OCI-LY1 (cell line): ENCODE measurements at regions not wholly inside any gene's neighbourhood (a gene's known extent, or its start where the extent isn't known, plus 50 kb on each side); places are given as distances from the start of the nearest gene placed in this dataset.

Experiments
- H2AFZ ChIP-seq: fragments of 200-600 bp; sonication (generic), shearing (Covaris generic); 2 replicates; pipeline ENCODE4 v1.6.0; 2014; ENCODE audit warnings: antibody characterized with exemption, mild to moderate bottlenecking, low read length
- H3F3A ChIP-seq: fragments of 200-600 bp; sonication (generic), shearing (Covaris generic); 2 replicates; pipeline ENCODE4 v1.6.0; 2014; ENCODE audit warnings: mild to moderate bottlenecking, antibody characterized with exemption, low read length, moderate library complexity; ENCODE audit not compliant: insufficient read depth
- H3K27ac ChIP-seq: fragments of 200-600 bp; sonication (generic); 2 replicates; pipeline ENCODE4 v1.5.1; 2014; ENCODE audit warnings: low read length, mixed run types, mild to moderate bottlenecking, low read depth; ENCODE audit not compliant: poor library complexity, severe bottlenecking
- H3K27me3 ChIP-seq: fragments of 200-600 bp; sonication (generic); 2 replicates; pipeline ENCODE4 v1.6.0; 2014; ENCODE audit warnings: antibody characterized with exemption, mild to moderate bottlenecking, low read length, moderate library complexity; ENCODE audit not compliant: insufficient read depth
- H3K36me3 ChIP-seq: fragments of 200-600 bp; sonication (generic); 2 replicates; pipeline ENCODE4 v1.6.1; 2014; ENCODE audit warnings: mild to moderate bottlenecking, antibody characterized with exemption, low read length, moderate library complexity, mixed read lengths; ENCODE audit not compliant: insufficient read depth
- H3K4me1 ChIP-seq: fragments of 200-600 bp; sonication (generic); 2 replicates; pipeline ENCODE4 v1.5.1; 2014; ENCODE audit warnings: mild to moderate bottlenecking, low read length, moderate library complexity; ENCODE audit not compliant: insufficient read depth, severe bottlenecking
- H3K4me2 ChIP-seq: fragments of 200-600 bp; sonication (generic), shearing (Covaris generic); 2 replicates; pipeline ENCODE4 v1.6.1; 2014; ENCODE audit warnings: low read length
- H3K4me3 ChIP-seq: fragments of 200-600 bp; sonication (generic); 2 replicates; pipeline ENCODE4 v1.5.1; 2014; ENCODE audit warnings: low read length, low read depth, mild to moderate bottlenecking, mixed read lengths; ENCODE audit not compliant: poor library complexity, severe bottlenecking
- H3K79me2 ChIP-seq: fragments of 200-600 bp; shearing (Covaris generic); 2 replicates; pipeline ENCODE4 v1.6.1; 2016; ENCODE audit warnings: mixed run types, low read length, mixed read lengths; ENCODE audit not compliant: insufficient read depth
- H3K9ac ChIP-seq: fragments of 200-600 bp; sonication (generic), shearing (Covaris generic); 2 replicates; pipeline ENCODE4 v1.6.1; 2014; ENCODE audit warnings: mild to moderate bottlenecking, low read length, mixed read lengths
- H3K9me2 ChIP-seq: fragments of 200-600 bp; sonication (generic), shearing (Covaris generic); 2 replicates; pipeline ENCODE4 v1.6.1; 2014; ENCODE audit warnings: low read depth, mild to moderate bottlenecking, low read length, mixed read lengths
- H3K9me3 ChIP-seq: fragments of 200-600 bp; shearing (Covaris generic); 2 replicates; pipeline ENCODE4 v1.6.1; 2014; ENCODE audit warnings: low read length, mixed read lengths
- H4K20me1 ChIP-seq: fragments of 200-600 bp; sonication (generic), shearing (Covaris generic); 2 replicates; pipeline ENCODE4 v1.6.0; 2016; ENCODE audit warnings: mild to moderate bottlenecking, low read length; ENCODE audit not compliant: insufficient read depth
- EZH2 ChIP-seq: fragments of 200-600 bp; sonication (generic), shearing (Covaris generic); IDR thresholded peaks from 2 replicates; pipeline ENCODE4 v1.8.0; 2017; ENCODE audit warnings: borderline replicate concordance, mixed run types, mild to moderate bottlenecking, antibody characterized with exemption, low read length, moderate library complexity, mixed read lengths
- TF ChIP-seq, protein P1 (sequence below): fragments of 200-600 bp; sonication (generic), shearing (Covaris generic); IDR thresholded peaks from 2 replicates; pipeline ENCODE4 v1.5.1; 2017; ENCODE audit warnings: mild to moderate bottlenecking, antibody characterized with exemption, low read length, moderate library complexity, mixed read lengths

DNA sequence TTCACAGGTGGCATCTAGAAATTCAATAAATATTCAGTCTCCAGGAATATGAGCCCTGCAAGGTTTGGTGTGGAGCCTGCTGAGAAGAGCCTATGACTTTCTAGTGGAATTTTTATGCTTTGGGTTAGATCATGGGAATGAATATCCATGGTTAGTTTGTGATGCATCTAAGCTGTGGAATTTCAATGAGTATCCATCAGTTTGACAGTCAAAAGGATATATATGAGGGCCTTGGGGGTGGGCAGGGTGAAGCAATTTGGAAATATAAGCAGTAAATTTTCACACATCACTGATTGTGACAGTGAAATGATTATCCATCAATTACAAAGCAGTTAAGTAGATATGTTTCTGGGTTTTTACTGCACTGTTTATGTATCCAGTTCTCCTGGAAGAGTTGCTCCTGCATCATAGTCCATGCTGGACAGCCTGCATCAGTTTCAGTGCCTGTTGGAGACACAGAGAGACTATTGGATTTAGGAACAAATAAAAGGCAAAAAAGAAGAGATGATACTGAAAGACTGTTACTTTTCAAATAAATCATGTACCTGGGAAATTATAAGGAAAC is 530.8 kb downstream of the MFSD1 start:
- H4K20me1 ChIP-seq, result no peaks in the 10 kb centered on the region
- no peaks in the 10 kb centered on the region for H3K79me2 ChIP-seq
- no peaks in the 10 kb centered on the region for H3K27me3 ChIP-seq
- no peak overlapping the region for H2AFZ ChIP-seq
- H3K27ac ChIP-seq, result no peak overlapping the region
- H3K4me3 ChIP-seq, result no peak overlapping the region
- no peak overlapping the region for H3K4me2 ChIP-seq
- H3K4me1 ChIP-seq, result no peaks in the 10 kb centered on the region
- no peaks in the 10 kb centered on the region for H3K36me3 ChIP-seq
- TF ChIP-seq, protein P1, sequence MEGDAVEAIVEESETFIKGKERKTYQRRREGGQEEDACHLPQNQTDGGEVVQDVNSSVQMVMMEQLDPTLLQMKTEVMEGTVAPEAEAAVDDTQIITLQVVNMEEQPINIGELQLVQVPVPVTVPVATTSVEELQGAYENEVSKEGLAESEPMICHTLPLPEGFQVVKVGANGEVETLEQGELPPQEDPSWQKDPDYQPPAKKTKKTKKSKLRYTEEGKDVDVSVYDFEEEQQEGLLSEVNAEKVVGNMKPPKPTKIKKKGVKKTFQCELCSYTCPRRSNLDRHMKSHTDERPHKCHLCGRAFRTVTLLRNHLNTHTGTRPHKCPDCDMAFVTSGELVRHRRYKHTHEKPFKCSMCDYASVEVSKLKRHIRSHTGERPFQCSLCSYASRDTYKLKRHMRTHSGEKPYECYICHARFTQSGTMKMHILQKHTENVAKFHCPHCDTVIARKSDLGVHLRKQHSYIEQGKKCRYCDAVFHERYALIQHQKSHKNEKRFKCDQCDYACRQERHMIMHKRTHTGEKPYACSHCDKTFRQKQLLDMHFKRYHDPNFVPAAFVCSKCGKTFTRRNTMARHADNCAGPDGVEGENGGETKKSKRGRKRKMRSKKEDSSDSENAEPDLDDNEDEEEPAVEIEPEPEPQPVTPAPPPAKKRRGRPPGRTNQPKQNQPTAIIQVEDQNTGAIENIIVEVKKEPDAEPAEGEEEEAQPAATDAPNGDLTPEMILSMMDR, result no peak
- TF ChIP-seq EZH2, result no peak
- no peaks in the 10 kb centered on the region for H3F3A ChIP-seq
- H3K9me2 ChIP-seq, result no peaks in the 10 kb centered on the region
- no peak overlapping the region for H3K9ac ChIP-seq
- no peaks in the 10 kb centered on the region for H3K9me3 ChIP-seq

DNA sequence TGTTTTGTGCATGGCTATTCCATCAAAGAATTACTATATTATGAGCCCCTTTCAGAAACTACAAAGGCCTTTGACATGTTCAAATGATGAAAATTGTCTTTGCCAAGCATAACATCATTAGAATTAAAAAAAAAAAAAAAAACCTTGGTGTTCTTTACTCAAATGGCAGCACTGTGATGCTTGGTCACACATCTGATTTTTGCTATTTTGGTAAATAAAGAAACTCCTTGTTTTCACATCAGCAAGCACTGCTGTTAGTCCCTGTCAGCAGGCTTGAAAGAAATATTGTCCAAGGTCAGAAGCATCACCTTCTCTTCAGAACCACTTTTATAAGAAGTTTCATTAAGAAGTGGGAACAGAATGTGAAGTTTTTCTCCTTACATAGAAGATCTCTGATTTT is 537.3 kb downstream of the MFSD1 start:
- no peak overlapping the region for H3K4me2 ChIP-seq
- peaks cover 3% of the 10 kb centered on the region; the same call in 1 of the 2 replicates for H3K9me3 ChIP-seq
- 0 out of 2 replicates have a peak, but pooled peaks cover 3% of the 10 kb centered on the region for H3K9me2 ChIP-seq
- H3K4me1 ChIP-seq, result no peaks in the 10 kb centered on the region
- no peaks in the 10 kb centered on the region for H3K79me2 ChIP-seq
- H3K27me3 ChIP-seq, result no peaks in the 10 kb centered on the region
- TF ChIP-seq EZH2, result no peak
- TF ChIP-seq, protein P1, result no peak
- H2AFZ ChIP-seq, result no peak overlapping the region
- H3K9ac ChIP-seq, result no peak overlapping the region
- no peaks in the 10 kb centered on the region for H3F3A ChIP-seq
- no peaks in the 10 kb centered on the region for H3K36me3 ChIP-seq
- no peak overlapping the region for H3K4me3 ChIP-seq
- no peaks in the 10 kb centered on the region for H4K20me1 ChIP-seq
- H3K27ac ChIP-seq, result no peak overlapping the region

DNA sequence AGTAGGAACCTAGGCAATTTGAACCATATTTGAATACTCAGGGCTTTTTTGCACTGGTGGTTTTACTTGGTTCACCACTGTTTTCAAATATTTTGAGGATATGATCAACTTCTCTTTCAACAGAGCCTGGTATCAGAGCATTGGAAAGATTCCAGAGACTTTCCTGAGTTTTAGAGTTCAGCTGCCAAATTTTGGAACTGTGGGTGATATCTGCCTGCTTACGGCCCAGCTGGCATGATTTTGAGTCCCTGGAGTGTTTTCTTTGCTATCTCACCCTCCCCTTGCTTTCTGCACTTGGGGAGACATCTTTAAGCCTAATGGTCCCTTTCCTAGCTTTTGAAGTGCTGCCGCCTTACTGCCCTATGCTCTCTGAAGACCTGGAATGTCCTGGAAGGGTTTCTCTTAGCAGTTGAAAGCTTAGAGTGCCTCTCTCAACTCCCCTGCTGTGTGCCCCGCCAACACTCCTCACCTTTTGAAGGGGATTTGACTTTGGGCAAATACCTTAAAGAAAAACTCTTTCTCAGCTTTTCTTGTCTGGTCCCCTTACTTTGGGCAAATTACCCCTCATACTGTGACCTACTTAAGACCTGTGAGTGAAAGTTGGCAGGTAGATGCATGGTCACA is 539.1 kb downstream of the MFSD1 start:
- Histone ChIP-seq H3K9me3 (peaks cover 3% of the 10 kb centered on the region; the same call in 1 of the 2 replicates), H3K9me2 (0 out of 2 replicates have a peak, but pooled peaks cover 3% of the 10 kb centered on the region), H4K20me1 (no peaks in the 10 kb centered on the region), H3K27ac (no peak overlapping the region), H3K4me3 (no peak overlapping the region), H3K4me1 (no peaks in the 10 kb centered on the region), H3K9ac (no peak overlapping the region), H2AFZ (no peak overlapping the region), H3F3A (no peaks in the 10 kb centered on the region), H3K79me2 (no peaks in the 10 kb centered on the region), H3K4me2 (no peak overlapping the region), H3K36me3 (no peaks in the 10 kb centered on the region), H3K27me3 (no peaks in the 10 kb centered on the region)
- TF ChIP-seq EZH2, result no peak
- TF ChIP-seq, protein P1, result no peak
